HepG2 (cell line): ENCODE measurements at regions not wholly inside any gene's neighbourhood (a gene's known extent, or its start where the extent isn't known, plus 50 kb on each side); places are given as distances from the start of the nearest gene placed in this dataset.

Experiments
- CEBPG ChIP-seq: IDR thresholded peaks from 2 replicates; pipeline ENCODE4 v1.6.1; 2016
- HDAC6 ChIP-seq: fragments of 200-600 bp; sonication (generic); IDR thresholded peaks from 2 replicates; pipeline ENCODE4 v1.7.0; 2017; ENCODE audit warnings: mild to moderate bottlenecking, antibody characterized with exemption, low read length, low read depth
- KMT2B ChIP-seq: IDR thresholded peaks from 2 replicates; pipeline ENCODE4 v1.6.1; 2016; ENCODE audit warnings: missing genetic modification reagents, missing compliant biosample characterization
- MAF1 ChIP-seq: sonication (generic); formaldehyde crosslinking; IDR thresholded peaks from 2 replicates; pipeline ENCODE4 v1.5.0; 2020; ENCODE audit warnings: missing genetic modification reagents, borderline replicate concordance
- PLRG1 ChIP-seq: fragments of 450-650 bp; conservative IDR thresholded peaks from 2 replicates; pipeline ENCODE4 v1.6.1; 2016
- ZNF33A ChIP-seq: sonication (generic); formaldehyde crosslinking; IDR thresholded peaks from 2 replicates; pipeline ENCODE4 v1.5.1; 2020; ENCODE audit warnings: missing genetic modification reagents, mild to moderate bottlenecking, moderate library complexity, borderline replicate concordance
- ZNF431 ChIP-seq: sonication (generic); formaldehyde crosslinking; IDR thresholded peaks from 2 replicates; pipeline ENCODE4 v1.9.0; 2022; ENCODE audit warnings: missing genetic modification reagents, low read depth, mild to moderate bottlenecking, borderline replicate concordance
- ZNF503 ChIP-seq: sonication (generic); formaldehyde crosslinking; IDR thresholded peaks from 2 replicates; pipeline ENCODE4 v1.4.0; 2020; ENCODE audit warnings: missing genetic modification reagents
- ZNF7 ChIP-seq: IDR thresholded peaks from 2 replicates; pipeline ENCODE4 v1.6.1; 2016; ENCODE audit warnings: missing biosample characterization, missing genetic modification reagents
- ZNF703 ChIP-seq: sonication (generic); formaldehyde crosslinking; IDR thresholded peaks from 2 replicates; pipeline ENCODE4 v1.5.1; 2020; ENCODE audit warnings: missing genetic modification reagents, mild to moderate bottlenecking, moderate library complexity, borderline replicate concordance
- ZXDC ChIP-seq: sonication (generic); formaldehyde crosslinking; IDR thresholded peaks from 2 replicates; pipeline ENCODE4 v1.5.0; 2020; ENCODE audit warnings: mild to moderate bottlenecking, missing genetic modification reagents
- TF ChIP-seq, protein P1 (sequence below): fragments of 450-650 bp; IDR thresholded peaks from 2 replicates; pipeline ENCODE4 v1.6.1; 2017; ENCODE audit warnings: mild to moderate bottlenecking

- no peak for TF ChIP-seq ZNF503 (CRISPR knock-in tag)
- TF ChIP-seq ZXDC, result no peak
- no peak for TF ChIP-seq ZNF431 (CRISPR knock-in tag)
- TF ChIP-seq CEBPG (CRISPR knock-in tag), result no peak
- TF ChIP-seq MAF1, result no peak
- TF ChIP-seq ZNF703 (CRISPR knock-in tag), result no peak
- no peak for TF ChIP-seq KMT2B (CRISPR knock-in tag)
- TF ChIP-seq ZNF33A (CRISPR knock-in tag), result no peak
- no peak for TF ChIP-seq PLRG1
- TF ChIP-seq ZNF7, result peak; percentile 69; the same call in 1 of the 2 replicates
- no peak for TF ChIP-seq HDAC6
- TF ChIP-seq, protein P1, sequence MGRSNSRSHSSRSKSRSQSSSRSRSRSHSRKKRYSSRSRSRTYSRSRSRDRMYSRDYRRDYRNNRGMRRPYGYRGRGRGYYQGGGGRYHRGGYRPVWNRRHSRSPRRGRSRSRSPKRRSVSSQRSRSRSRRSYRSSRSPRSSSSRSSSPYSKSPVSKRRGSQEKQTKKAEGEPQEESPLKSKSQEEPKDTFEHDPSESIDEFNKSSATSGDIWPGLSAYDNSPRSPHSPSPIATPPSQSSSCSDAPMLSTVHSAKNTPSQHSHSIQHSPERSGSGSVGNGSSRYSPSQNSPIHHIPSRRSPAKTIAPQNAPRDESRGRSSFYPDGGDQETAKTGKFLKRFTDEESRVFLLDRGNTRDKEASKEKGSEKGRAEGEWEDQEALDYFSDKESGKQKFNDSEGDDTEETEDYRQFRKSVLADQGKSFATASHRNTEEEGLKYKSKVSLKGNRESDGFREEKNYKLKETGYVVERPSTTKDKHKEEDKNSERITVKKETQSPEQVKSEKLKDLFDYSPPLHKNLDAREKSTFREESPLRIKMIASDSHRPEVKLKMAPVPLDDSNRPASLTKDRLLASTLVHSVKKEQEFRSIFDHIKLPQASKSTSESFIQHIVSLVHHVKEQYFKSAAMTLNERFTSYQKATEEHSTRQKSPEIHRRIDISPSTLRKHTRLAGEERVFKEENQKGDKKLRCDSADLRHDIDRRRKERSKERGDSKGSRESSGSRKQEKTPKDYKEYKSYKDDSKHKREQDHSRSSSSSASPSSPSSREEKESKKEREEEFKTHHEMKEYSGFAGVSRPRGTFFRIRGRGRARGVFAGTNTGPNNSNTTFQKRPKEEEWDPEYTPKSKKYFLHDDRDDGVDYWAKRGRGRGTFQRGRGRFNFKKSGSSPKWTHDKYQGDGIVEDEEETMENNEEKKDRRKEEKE, result no peak
Observed at GRCh38 chr4:122977103-122977502, 54.7 kb upstream of the NUDT6 start (continued).
